ENCODE measurements at regions not wholly inside any gene's neighbourhood (a gene's known extent, or its start where the extent isn't known, plus 50 kb on each side); places are given as distances from the start of the nearest gene placed in this dataset.
"Not testable (repeated sequence)": the region's sequence is repeated elsewhere in the genome, so short reads cannot be mapped to it uniquely, and the experiment has no call there.

- Mint-ChIP-seq H3K27me3 (no peaks in the 10 kb centered on the region), H3K4me1 (no peaks in the 10 kb centered on the region), H3K9me3 (peaks cover 0 to 14% of the 10 kb centered on the region in 2 donors), H3K27ac (no peak overlapping the region), H3K4me3 (no peak overlapping the region)
- no peak for DNase-seq
- no peak for ATAC-seq
Measured at GRCh38 chr13:61253105-61253877, 162.4 kb downstream of the PCDH20 start.

GRCh38 chr13:61252213-61252612, 163.4 kb downstream of the PCDH20 start:
- no peak overlapping the region for H3K27ac Mint-ChIP-seq
- DNase-seq, result no peak
- no peak overlapping the region for H3K4me3 Mint-ChIP-seq
- no peaks in the 10 kb centered on the region for H3K27me3 Mint-ChIP-seq
- ATAC-seq, result no peak
- H3K9me3 Mint-ChIP-seq, result peaks cover 4 to 7% of the 10 kb centered on the region in 2 donors
- no peaks in the 10 kb centered on the region for H3K4me1 Mint-ChIP-seq

DNA sequence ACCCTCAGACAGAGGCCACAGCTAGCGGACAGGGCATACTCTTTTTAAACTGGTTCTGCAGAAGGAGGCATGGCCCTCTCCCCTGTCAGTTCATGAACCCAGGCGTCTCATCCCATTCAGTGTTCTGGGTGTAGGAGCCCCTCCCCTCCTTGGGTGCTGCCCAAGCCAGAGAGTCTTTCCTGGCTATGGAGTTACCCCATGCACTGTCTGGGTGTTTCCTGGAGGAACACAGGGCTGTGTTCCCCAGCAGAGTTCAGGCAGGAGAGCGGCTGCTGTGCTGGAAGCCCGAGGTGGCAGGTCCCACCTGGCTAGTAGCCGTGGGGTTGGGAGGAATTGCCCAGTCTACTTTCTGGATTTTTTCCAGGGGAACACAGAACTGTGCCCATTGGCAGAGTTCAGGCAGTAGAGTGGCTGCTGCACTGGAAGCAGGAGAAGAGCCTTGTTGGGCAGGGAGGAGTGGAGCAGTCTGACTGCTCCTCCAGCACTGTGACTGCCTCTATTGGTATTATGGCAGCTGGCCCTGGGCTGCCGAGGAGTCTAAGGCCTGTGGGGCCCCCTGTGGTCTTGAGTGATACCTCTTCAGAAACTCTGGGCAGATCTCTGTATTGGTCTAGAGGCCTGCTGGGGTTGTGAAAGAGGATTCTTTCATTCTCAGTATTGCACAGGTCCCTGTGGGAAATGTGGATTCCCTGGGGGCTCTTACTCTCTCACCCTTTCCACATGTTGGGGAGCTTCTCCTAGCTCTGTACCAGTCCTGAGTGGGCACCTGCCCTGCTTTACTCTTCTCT, 168.3 kb downstream of the PCDH20 start:
- Mint-ChIP-seq H3K9me3 (peaks cover 0 to 4% of the 10 kb centered on the region in 2 donors), H3K27ac (no peak overlapping the region), H3K4me3 (no peak overlapping the region), H3K4me1 (no peaks in the 10 kb centered on the region), H3K27me3 (no peaks in the 10 kb centered on the region)
- DNase-seq (no peak), ATAC-seq (no peak)

GRCh38 chr13:61246351-61246750, 169.3 kb downstream of the PCDH20 start:
- DNase-seq (no peak), ATAC-seq (no peak)
- H3K4me1 Mint-ChIP-seq, result no peaks in the 10 kb centered on the region
- no peaks in the 10 kb centered on the region for H3K27me3 Mint-ChIP-seq
- no peak overlapping the region for H3K27ac Mint-ChIP-seq
- no peak overlapping the region for H3K4me3 Mint-ChIP-seq
- peaks cover 0 to 4% of the 10 kb centered on the region in 2 donors for H3K9me3 Mint-ChIP-seq

DNA sequence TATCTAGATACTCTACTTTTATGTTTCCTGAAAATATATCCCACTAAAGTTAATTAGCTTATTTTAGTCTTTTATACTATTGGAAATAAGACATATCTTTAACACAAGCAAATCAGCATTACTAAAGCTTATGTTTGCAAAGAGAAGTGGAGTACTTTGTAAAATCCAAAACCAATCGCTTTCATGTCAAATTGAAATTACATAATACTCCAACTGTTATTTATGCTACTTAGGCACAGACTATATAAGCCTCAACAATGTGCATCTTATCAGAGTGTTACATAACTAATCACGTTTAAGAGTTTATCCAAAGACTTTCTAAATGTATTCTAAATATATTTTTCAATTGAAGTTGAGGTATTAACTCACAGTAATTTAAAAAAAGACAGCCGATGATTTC, 200.0 kb downstream of the PCDH20 start:
- Mint-ChIP-seq H3K27ac (no peak overlapping the region), H3K4me3 (no peak overlapping the region), H3K27me3 (no peaks in the 10 kb centered on the region), H3K4me1 (no peaks in the 10 kb centered on the region), H3K9me3 (peaks cover 13 to 25% of the 10 kb centered on the region in 2 donors)
- ATAC-seq, result no peak
- DNase-seq, result no peak

GRCh38 chr13:61215116-61215515, 200.5 kb downstream of the PCDH20 start:
- Mint-ChIP-seq H3K9me3 (peaks cover 13 to 25% of the 10 kb centered on the region in 2 donors), H3K27ac (no peak overlapping the region), H3K27me3 (no peaks in the 10 kb centered on the region), H3K4me1 (no peaks in the 10 kb centered on the region), H3K4me3 (no peak overlapping the region)
- ATAC-seq (no peak), DNase-seq (no peak)

DNA sequence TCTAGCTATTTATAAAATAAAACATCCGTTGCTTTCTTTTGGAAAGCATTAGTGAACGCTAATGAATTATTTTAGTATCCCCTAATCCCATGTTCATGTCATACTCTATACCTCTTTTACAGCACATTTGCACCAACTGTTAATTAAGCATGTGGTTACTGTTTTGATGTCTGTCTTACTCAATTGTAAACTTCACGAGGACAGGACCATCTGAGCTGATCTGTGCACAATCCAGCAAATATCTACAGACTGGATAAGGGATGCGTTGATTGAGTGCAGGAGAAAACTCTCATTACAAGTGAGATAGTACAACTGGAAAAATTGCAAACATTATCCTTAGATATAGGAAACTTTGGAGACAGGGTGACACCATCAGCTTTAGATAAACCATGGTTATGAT, 201.1 kb downstream of the PCDH20 start:
- Mint-ChIP-seq H3K27me3 (no peaks in the 10 kb centered on the region), H3K9me3 (peaks cover 13 to 25% of the 10 kb centered on the region in 2 donors), H3K4me3 (no peak overlapping the region), H3K27ac (no peak overlapping the region), H3K4me1 (no peaks in the 10 kb centered on the region)
- DNase-seq (no peak), ATAC-seq (no peak)

DNA sequence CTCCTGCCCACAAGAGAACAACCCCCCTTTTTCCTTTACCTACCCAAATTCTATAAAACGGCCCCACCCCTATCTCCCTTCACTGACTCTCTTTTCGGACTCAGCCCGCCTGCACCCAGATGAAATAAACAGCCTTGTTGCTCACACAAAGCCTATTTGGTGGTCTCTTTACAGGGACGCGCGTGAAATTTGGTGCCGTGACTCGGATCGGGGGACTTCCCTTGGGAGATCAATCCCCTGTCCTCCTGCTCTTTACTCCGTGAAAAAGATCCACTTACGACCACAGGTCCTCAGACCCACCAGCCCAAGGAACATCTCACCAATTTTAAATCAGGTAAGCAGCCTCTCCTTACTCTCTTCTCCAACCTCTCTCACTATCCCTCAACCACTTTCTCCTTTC, 209.8 kb downstream of the PCDH20 start:
- not testable (repeated sequence) for H3K4me3 Mint-ChIP-seq, ATAC-seq
- peaks cover 8 to 13% of the 10 kb centered on the region in 2 donors for H3K9me3 Mint-ChIP-seq

DNA sequence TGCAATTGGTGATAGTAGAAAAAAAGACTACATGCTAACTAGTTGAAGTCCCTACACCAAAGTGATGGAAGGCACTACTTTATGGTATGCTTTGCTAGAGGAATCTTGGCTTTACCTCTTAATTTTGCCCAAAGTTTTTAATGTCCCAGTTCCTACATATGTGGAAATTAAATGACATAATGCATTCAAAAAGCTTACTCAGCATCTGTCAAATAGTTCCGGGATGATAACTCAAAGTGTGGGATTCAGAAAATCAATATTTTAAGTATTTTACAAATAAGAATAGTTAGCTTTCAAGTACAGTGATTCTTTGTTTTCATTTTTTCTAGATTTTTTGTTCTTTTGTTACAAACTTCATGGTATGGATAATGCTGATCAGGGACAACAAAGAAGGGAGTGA, 211.6 kb downstream of the PCDH20 start:
- H3K27ac Mint-ChIP-seq, result no peak overlapping the region
- ATAC-seq (no peak), DNase-seq (no peak)
- H3K4me1 Mint-ChIP-seq, result no peaks in the 10 kb centered on the region
- H3K9me3 Mint-ChIP-seq, result peaks cover 11 to 13% of the 10 kb centered on the region in 2 donors
- H3K4me3 Mint-ChIP-seq, result no peak overlapping the region
- no peaks in the 10 kb centered on the region for H3K27me3 Mint-ChIP-seq

More for the DNA sequence above, 209.8 kb downstream of the PCDH20 start:
- not testable (repeated sequence) for H3K27ac Mint-ChIP-seq, H3K4me1 Mint-ChIP-seq, DNase-seq, H3K27me3 Mint-ChIP-seq

- ATAC-seq (no peak), DNase-seq (no peak)
- no peak overlapping the region for H3K27ac Mint-ChIP-seq
- no peak overlapping the region for H3K4me3 Mint-ChIP-seq
- peaks cover 11 to 13% of the 10 kb centered on the region in 2 donors for H3K9me3 Mint-ChIP-seq
- H3K27me3 Mint-ChIP-seq, result no peaks in the 10 kb centered on the region
- no peaks in the 10 kb centered on the region for H3K4me1 Mint-ChIP-seq
Measured at GRCh38 chr13:61202042-61202441, 213.6 kb downstream of the PCDH20 start.

DNA sequence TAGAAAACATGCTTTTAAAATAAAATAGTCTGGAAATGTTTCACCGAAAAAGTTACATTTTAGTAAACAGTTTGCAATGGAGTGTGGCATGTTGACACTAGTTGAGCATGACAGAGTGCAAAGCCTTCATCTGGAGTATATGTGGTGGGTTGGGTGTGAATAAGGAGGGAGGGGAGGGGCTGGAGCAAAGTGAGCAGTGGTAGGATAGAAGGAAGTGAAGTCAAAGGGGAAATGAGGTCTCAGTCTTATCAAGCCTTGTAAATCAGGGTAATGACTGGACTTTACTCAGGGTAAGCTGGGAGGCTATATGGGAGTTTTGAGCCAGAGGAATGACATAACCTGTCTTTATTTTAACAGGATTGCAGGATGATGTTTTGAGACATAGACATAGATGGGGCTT, 222.8 kb downstream of the PCDH20 start:
- Mint-ChIP-seq H3K27ac (no peak overlapping the region), H3K27me3 (no peaks in the 10 kb centered on the region), H3K4me3 (no peak overlapping the region), H3K4me1 (no peaks in the 10 kb centered on the region), H3K9me3 (peaks cover 0 to 21% of the 10 kb centered on the region in 2 donors)
- DNase-seq (no peak), ATAC-seq (no peak)

GRCh38 chr13:61188057-61188456, 227.6 kb downstream of the PCDH20 start:
- ATAC-seq, result no peak

DNA sequence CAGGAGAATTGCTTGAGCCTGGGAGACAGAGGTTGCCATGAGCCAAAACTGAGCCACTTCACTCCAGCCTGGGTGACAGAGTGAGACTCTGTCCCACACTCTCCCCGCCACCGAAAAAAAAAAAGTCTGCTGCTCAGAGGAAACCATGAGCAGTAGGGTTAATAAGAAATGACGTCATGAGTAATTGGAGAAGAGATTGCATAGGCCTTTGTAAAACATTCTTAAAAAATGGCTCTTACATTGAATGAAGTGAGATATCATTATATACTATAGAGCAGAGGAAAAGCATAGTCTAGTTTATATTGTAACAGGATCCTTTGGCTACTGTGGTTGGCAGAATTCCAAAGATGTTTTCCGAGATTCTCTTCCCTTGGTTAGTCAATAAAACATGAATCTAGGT, 228.2 kb downstream of the PCDH20 start:
- Mint-ChIP-seq H3K27me3 (no peaks in the 10 kb centered on the region), H3K4me1 (no peaks in the 10 kb centered on the region), H3K4me3 (no peak overlapping the region), H3K9me3 (peaks cover 0 to 12% of the 10 kb centered on the region in 2 donors), H3K27ac (no peak overlapping the region)
- ATAC-seq (no peak), DNase-seq (no peak)

More at GRCh38 chr13:61188057-61188456, 227.6 kb downstream of the PCDH20 start:
- Mint-ChIP-seq H3K4me3 (no peak overlapping the region), H3K27me3 (no peaks in the 10 kb centered on the region), H3K9me3 (peaks cover 0 to 16% of the 10 kb centered on the region in 2 donors), H3K4me1 (no peaks in the 10 kb centered on the region), H3K27ac (no peak overlapping the region)
- no peak for DNase-seq

- Mint-ChIP-seq H3K27me3 (no peaks in the 10 kb centered on the region), H3K4me1 (no peaks in the 10 kb centered on the region), H3K4me3 (no peak overlapping the region), H3K9me3 (peaks cover 0 to 9% of the 10 kb centered on the region in 2 donors), H3K27ac (no peak overlapping the region)
- DNase-seq (no peak), ATAC-seq (no peak)
Measured at GRCh38 chr13:61183670-61184069, 232.0 kb downstream of the PCDH20 start.

- DNase-seq, result no peak
- peaks cover 0 to 3% of the 10 kb centered on the region in 2 donors for H3K9me3 Mint-ChIP-seq
- no peaks in the 10 kb centered on the region for H3K27me3 Mint-ChIP-seq
- H3K4me1 Mint-ChIP-seq, result no peaks in the 10 kb centered on the region
- H3K27ac Mint-ChIP-seq, result no peak overlapping the region
- no peak overlapping the region for H3K4me3 Mint-ChIP-seq
- ATAC-seq, result no peak
Measured at GRCh38 chr13:61180234-61180633, 235.4 kb downstream of the PCDH20 start.

DNA sequence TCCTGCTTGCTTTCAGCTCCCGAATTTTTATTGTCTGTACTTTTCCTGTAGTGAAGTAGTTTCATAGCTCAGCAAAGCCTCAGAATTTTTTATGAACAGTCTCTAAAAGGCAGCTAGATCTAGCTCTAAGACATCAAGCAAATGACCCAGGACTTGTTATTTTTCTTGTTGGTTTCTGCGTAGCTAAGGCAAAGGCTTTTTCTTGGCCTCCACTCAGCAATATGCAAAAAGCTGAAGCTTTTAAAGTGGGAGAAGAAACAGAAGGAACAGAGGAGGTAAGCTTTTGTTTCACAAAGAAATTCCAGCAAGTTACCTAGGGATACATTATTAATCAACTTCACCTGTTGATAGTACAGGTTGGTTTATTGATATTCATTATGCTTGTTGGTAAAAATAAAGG, 235.9 kb downstream of the PCDH20 start:
- H3K4me3 Mint-ChIP-seq, result no peak overlapping the region
- no peak overlapping the region for H3K27ac Mint-ChIP-seq
- H3K4me1 Mint-ChIP-seq, result no peaks in the 10 kb centered on the region
- no peaks in the 10 kb centered on the region for H3K27me3 Mint-ChIP-seq
- peaks cover 0 to 3% of the 10 kb centered on the region in 2 donors for H3K9me3 Mint-ChIP-seq
- no peak for DNase-seq
- ATAC-seq, result no peak
